ENCODE measurements at regions not wholly inside any gene's neighbourhood (a gene's known extent, or its start where the extent isn't known, plus 50 kb on each side); places are given as distances from the start of the nearest gene placed in this dataset.
A peak's percentile ranks its signal among the peaks of the same experiment; 100 is the strongest.

- no peak for DNase-seq (ENCODE audit: low read depth in 4 of 4, low spot score in 1 of 4)
Measured at GRCh38 chr5:65068410-65068809, 299.7 kb downstream of the CWC27 start.

- DNase-seq (ENCODE audit: low read depth in 4 of 4, low spot score in 1 of 4): no peak
Measured at GRCh38 chr5:65070026-65070425, 301.3 kb downstream of the CWC27 start.

GRCh38 chr5:65072850-65073249 is 304.1 kb downstream of the CWC27 start:
- DNase-seq (ENCODE audit: low read depth in 4 of 4, low spot score in 1 of 4): no peak

GRCh38 chr5:65073250-65073661 is 304.5 kb downstream of the CWC27 start:
- no peak for DNase-seq (ENCODE audit: low read depth in 4 of 4, low spot score in 1 of 4)

GRCh38 chr5:65075623-65076250 is 307.0 kb downstream of the CWC27 start:
- DNase-seq (ENCODE audit: low read depth in 4 of 4, low spot score in 1 of 4): no peak

- peak in 2 of 4 experiments; percentile 24 to 38 for DNase-seq (ENCODE audit: low read depth in 4 of 4, low spot score in 1 of 4)
Measured at GRCh38 chr5:65076251-65076869, 307.6 kb downstream of the CWC27 start.

GRCh38 chr5:65077653-65078052 is 308.9 kb downstream of the CWC27 start:
- DNase-seq (ENCODE audit: low read depth in 4 of 4, low spot score in 1 of 4): no peak

- DNase-seq (ENCODE audit: low read depth in 4 of 4, low spot score in 1 of 4): no peak
Measured at GRCh38 chr5:65078331-65078730, 309.6 kb downstream of the CWC27 start.

GRCh38 chr5:65081071-65081470 is 312.3 kb downstream of the CWC27 start:
- DNase-seq (ENCODE audit: low read depth in 4 of 4, low spot score in 1 of 4): no peak

GRCh38 chr5:65084795-65085515 is 316.2 kb downstream of the CWC27 start:
- no peak for DNase-seq (ENCODE audit: low read depth in 4 of 4, low spot score in 1 of 4)

GRCh38 chr5:65085516-65085850 is 316.8 kb downstream of the CWC27 start:
- no peak for DNase-seq (ENCODE audit: low read depth in 4 of 4, low spot score in 1 of 4)

GRCh38 chr5:65086234-65086890 is 317.6 kb downstream of the CWC27 start:
- no peak for DNase-seq (ENCODE audit: low read depth in 4 of 4, low spot score in 1 of 4)

- DNase-seq (ENCODE audit: low read depth in 4 of 4, low spot score in 1 of 4): no peak
Measured at GRCh38 chr5:65087154-65087553, 318.4 kb downstream of the CWC27 start.

GRCh38 chr5:65094279-65094678 is 325.5 kb downstream of the CWC27 start:
- no peak for DNase-seq (ENCODE audit: low read depth in 4 of 4, low spot score in 1 of 4)

GRCh38 chr5:65098393-65098792 is 329.7 kb downstream of the CWC27 start:
- no peak for DNase-seq (ENCODE audit: low read depth in 4 of 4, low spot score in 1 of 4)
